ENCODE measurements at regions not wholly inside any gene's neighbourhood (a gene's known extent, or its start where the extent isn't known, plus 50 kb on each side); places are given as distances from the start of the nearest gene placed in this dataset.
"Not testable (repeated sequence)": the region's sequence is repeated elsewhere in the genome, so short reads cannot be mapped to it uniquely, and the experiment has no call there.

DNA sequence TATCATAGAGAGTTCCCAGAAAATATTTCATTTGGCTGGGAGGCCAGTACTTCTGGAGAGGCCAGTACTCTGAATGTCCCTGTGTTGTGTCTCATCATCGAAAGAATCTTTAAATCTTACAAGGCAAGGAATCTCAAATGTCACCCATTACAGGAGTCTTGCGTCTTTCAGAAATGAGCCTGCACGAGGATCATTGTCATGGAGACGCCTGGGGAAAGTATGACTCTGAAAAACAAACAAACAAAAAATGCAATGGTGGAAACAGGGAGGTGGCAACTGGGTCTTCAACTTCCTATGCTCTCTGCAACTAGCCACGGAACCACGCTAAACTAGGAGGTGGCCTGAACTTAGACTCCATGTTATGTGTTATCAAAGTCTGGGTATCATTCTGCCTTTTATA lies 804.6 kb downstream of the EPHA3 start:
- no peaks in the 10 kb centered on the region for H3K36me3 Mint-ChIP-seq
- no peak overlapping the region for H3K27ac Mint-ChIP-seq
- no peaks in the 10 kb centered on the region for H3K27me3 Mint-ChIP-seq
- no peaks in the 10 kb centered on the region for H3K9me3 Mint-ChIP-seq
- no peaks in the 10 kb centered on the region for H3K4me1 Mint-ChIP-seq
- H3K4me3 Mint-ChIP-seq = no peak overlapping the region

DNA sequence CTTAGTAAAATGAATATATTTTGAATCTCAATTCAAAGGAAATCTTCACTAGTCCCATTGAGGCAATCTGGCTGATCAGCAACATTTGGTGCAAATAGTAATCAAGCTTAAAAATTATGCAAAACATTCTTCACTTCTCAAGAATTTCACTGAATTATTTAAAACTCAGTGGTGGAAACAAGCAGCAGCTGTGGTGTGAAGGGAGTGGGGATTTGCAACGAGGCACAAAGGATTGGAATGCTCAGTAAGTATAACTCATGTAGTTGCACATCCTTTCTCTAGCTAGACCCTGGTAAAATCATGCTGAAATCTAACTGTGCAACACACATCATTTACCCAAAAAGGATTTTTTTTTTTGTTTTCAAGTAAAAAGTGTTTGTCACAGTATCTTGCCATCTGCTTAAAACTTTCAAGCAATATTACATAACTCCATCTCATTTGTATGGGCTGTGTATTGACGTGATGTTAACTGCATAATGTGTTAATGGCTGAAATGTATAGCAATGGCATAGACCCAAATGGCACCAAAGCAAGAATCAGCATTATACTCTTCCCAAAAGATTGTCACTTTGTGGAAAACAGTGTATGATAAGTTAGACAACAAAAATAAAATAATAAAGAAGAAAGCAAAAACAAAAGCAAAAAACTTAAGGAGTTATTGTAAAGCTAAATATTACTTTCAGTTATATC lies 816.6 kb downstream of the EPHA3 start:
- Mint-ChIP-seq H3K4me3 (no peak overlapping the region), H3K9me3 (peaks cover 5% of the 10 kb centered on the region), H3K36me3 (no peaks in the 10 kb centered on the region), H3K4me1 (no peaks in the 10 kb centered on the region), H3K27me3 (no peaks in the 10 kb centered on the region), H3K27ac (no peak overlapping the region)

DNA sequence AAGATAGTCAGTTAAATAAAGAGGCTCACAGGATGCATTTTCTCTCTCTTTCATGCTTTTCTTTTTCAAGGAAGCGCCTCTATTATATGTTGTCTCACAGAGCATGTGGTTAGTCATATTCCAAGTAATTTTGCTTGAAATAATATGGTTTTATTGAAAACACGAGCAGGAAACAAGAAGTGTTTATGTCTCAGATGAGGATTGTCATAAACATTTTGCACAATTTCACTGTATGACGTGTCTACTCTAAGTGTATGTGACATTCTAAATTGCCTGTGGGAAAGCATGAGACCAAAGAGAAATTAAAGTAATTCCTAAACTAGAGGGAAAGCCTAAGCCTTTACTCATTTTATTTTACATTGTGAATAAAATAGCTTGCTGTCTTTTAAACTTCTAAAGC lies 818.6 kb downstream of the EPHA3 start:
- Mint-ChIP-seq H3K4me3 (no peak overlapping the region), H3K27ac (no peak overlapping the region), H3K36me3 (no peaks in the 10 kb centered on the region), H3K27me3 (no peaks in the 10 kb centered on the region), H3K9me3 (peaks cover 3% of the 10 kb centered on the region), H3K4me1 (no peaks in the 10 kb centered on the region)

DNA sequence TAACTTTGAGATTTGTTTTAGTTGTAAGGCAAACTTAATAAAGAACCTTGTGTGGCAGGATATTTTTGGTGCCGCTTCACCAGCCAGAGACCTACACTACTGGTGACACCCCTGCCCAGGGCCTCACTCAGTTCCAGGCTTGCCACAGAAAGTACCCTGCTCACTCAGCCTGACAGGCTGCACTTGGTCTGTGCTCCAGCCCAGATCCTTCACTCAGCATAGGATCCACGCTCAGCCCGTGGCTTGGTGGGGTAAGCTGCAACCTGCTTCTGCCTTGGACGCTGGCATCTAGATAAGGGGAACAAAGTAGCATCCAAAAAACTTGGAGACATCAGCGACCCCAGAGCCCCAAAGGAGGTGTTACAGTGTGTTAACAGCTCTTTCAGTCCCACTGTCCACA lies 825.5 kb downstream of the EPHA3 start:
- Mint-ChIP-seq H3K27me3 (no peaks in the 10 kb centered on the region), H3K36me3 (no peaks in the 10 kb centered on the region), H3K4me3 (no peak overlapping the region), H3K9me3 (peaks cover 6% of the 10 kb centered on the region), H3K4me1 (no peaks in the 10 kb centered on the region), H3K27ac (no peak overlapping the region)

DNA sequence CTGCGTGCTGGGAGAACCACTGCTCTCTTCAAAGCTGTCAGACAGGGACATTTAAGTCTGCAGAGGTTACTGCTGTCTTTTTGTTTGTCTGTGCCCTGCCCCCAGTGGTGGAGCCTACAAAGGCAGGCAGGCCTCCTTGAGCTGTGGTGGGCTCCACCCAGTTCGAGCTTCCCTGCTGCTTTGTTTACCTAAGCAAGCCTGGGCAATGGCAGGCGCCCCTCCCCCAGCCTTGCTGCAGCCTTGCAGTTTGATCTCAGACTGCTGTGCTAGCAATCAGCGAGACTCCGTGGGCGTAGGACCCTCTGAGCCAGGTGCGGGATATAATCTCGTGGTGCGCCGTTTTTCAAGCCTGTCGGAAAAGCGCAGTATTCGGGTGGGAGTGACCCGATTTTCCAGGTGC lies 837.0 kb downstream of the EPHA3 start:
- H3K36me3 Mint-ChIP-seq, H3K4me3 Mint-ChIP-seq, H3K27me3 Mint-ChIP-seq, H3K27ac Mint-ChIP-seq, H3K4me1 Mint-ChIP-seq: not testable (repeated sequence)
- peaks cover 13% of the 10 kb centered on the region for H3K9me3 Mint-ChIP-seq

DNA sequence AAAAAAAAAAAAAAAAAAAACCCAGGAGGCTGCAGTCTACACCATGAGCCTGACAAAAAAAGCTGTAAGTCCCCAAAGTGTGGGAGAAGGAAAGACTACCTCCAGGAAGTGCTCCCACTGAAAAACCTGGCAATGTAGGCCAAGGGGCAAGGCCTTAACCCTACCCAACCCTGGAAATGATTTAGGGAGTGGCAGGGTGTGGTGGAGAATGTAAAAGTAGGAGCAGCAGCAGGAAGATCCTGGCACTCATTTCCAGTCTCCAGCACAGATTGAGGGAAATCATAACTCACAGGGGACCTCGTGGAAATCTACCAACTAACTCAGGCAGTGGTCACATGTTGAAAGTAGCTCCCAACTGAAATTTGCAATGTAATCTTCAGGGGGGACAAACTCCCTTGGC lies 839.5 kb downstream of the EPHA3 start:
- H3K36me3 Mint-ChIP-seq = no peaks in the 10 kb centered on the region
- H3K9me3 Mint-ChIP-seq = peaks cover 14% of the 10 kb centered on the region
- H3K4me1 Mint-ChIP-seq = no peaks in the 10 kb centered on the region
- no peak overlapping the region for H3K4me3 Mint-ChIP-seq
- H3K27ac Mint-ChIP-seq = no peak overlapping the region
- H3K27me3 Mint-ChIP-seq = no peaks in the 10 kb centered on the region

DNA sequence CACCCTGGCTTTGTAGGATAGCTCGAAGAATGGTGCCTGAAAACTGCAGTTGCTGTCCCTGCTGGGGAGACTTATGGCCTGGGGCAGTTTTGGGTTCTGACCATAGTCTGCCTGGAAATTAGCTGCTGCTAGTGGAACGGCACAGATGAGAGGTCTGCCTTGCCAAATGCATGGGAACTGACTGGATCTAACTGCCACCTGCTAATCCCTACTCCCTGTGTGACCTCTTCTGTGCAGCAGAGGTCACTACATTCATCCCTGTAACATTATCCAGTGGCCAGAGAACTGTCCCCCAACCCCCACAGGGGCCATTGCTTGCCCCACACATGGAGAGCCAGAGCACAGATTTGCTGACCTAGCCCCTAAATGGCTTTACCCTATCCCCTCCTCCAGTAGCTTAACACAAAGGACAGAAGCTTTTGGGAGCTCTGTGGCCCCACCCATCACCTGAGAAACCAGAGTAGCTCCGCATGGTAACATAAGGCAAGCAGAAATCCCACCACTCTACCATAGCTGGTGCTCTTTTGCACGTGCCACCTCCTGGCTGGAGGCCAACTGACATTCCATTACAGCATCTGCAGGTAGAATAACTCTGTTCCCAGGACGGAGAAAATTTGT lies 840.0 kb downstream of the EPHA3 start:
- H3K9me3 Mint-ChIP-seq = peaks cover 14% of the 10 kb centered on the region
- no peak overlapping the region for H3K4me3 Mint-ChIP-seq
- H3K27me3 Mint-ChIP-seq = no peaks in the 10 kb centered on the region
- H3K27ac Mint-ChIP-seq = no peak overlapping the region
- H3K4me1 Mint-ChIP-seq = no peaks in the 10 kb centered on the region
- H3K36me3 Mint-ChIP-seq = no peaks in the 10 kb centered on the region

DNA sequence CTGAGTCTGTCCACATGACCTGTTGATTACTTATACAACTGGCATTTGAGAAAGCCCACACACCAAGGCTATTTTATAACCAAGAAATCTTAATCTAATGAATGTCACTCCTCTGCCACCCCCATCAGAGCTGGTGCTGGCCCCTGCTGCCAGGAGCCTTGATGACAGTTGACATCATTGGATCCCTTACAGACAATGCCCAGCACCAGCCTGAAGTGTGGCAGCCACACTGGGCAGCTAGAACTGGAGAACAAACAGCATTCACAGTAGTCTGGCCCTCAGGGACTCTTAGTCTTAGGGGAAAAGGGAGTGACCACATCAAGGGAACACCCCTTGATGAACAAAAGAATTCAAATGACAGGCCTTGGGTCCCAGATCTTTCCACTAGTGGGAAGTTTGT lies 840.6 kb downstream of the EPHA3 start:
- Mint-ChIP-seq H3K4me3 (no peak overlapping the region), H3K9me3 (peaks cover 14% of the 10 kb centered on the region), H3K27me3 (no peaks in the 10 kb centered on the region), H3K36me3 (no peaks in the 10 kb centered on the region), H3K4me1 (no peaks in the 10 kb centered on the region), H3K27ac (no peak overlapping the region)

DNA sequence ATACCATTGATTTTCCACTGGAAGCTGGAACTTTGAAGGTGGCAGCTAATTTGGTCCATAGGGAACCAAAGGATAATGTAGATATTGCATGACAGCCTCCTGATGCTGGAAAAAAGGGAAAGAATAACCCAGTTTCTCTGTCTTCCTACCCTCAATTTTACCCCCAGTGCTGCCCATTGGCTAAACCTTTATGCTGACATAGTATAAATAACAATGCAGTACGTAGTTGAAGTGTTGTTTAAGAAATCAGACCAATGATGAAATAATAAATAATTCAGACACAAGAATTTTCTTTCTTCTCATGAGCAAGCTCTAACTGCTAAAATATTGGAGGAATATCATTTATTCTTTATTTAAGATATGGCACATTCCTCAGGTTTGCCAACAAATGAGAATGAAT lies 843.4 kb downstream of the EPHA3 start:
- H3K27me3 Mint-ChIP-seq = no peaks in the 10 kb centered on the region
- no peak overlapping the region for H3K27ac Mint-ChIP-seq
- peaks cover 11% of the 10 kb centered on the region for H3K9me3 Mint-ChIP-seq
- H3K36me3 Mint-ChIP-seq = no peaks in the 10 kb centered on the region
- H3K4me1 Mint-ChIP-seq = no peaks in the 10 kb centered on the region
- no peak overlapping the region for H3K4me3 Mint-ChIP-seq

DNA sequence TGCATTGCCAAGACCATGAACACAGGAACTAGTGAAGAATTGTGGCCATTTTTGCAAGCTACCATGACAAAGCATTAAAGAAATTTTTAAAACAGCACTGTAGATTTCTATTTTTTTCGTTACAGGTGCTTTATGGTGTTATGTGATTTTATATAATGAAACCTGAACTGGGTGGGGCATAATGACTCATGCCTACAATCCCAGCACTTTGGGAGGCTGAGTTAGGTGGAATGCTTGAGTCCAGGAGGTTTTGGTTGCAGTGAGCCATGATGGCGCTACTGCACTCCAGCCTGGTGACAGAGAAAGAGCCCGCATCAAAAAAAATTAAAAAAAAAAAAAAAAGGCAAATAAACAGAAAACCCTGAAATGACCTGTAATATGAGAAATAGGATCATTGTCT lies 846.7 kb downstream of the EPHA3 start:
- Mint-ChIP-seq H3K9me3 (peaks cover 6% of the 10 kb centered on the region), H3K36me3 (no peaks in the 10 kb centered on the region), H3K27me3 (no peaks in the 10 kb centered on the region)

DNA sequence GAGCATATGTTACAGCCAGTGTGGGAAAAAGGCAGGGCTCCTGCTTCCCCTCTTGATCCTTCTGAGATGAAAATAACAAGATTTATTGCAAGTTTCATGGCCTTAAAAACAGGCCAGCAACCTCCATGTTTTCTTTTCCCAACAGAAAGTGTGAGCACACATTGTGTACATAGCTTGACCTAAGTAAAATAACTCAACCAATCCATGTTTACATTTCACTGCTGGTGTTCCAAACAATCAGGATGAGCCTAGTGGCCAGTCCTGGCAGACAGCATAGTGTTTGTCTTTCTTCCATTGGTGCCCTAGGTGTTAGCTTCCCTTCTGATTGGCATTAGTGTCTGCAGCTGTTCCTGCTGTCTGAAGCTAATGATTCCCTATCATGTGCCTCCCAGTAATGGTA lies 847.7 kb downstream of the EPHA3 start:
- H3K4me1 Mint-ChIP-seq = no peaks in the 10 kb centered on the region

More for the DNA sequence above, 846.7 kb downstream of the EPHA3 start:
- Mint-ChIP-seq H3K4me1 (no peaks in the 10 kb centered on the region), H3K27ac (no peak overlapping the region), H3K4me3 (no peak overlapping the region)

DNA sequence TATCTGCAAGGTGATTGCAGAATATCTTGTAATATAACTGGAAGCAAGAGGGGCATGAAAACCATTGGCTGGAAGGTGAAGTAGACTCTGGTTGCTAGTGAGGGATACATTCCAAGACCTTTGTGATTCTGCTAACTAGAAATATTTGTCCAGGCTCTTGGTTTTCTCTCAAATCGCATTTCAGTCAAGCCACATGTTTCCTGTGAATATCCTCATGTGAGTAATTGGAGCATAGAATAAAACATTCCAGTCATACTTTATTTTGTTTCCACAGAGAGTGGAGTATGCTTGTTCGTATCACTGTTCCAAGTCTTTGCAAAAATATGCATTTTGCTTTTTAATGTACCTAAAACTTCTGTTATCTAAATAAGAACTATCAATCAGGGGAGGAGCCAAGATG lies 850.0 kb downstream of the EPHA3 start:
- H3K36me3 Mint-ChIP-seq = no peaks in the 10 kb centered on the region
- H3K27ac Mint-ChIP-seq = no peak overlapping the region
- no peak overlapping the region for H3K4me3 Mint-ChIP-seq
- H3K4me1 Mint-ChIP-seq = no peaks in the 10 kb centered on the region
- H3K9me3 Mint-ChIP-seq = no peaks in the 10 kb centered on the region
- H3K27me3 Mint-ChIP-seq = no peaks in the 10 kb centered on the region

More for the DNA sequence above, 847.7 kb downstream of the EPHA3 start:
- H3K9me3 Mint-ChIP-seq = peaks cover 6% of the 10 kb centered on the region
- no peaks in the 10 kb centered on the region for H3K36me3 Mint-ChIP-seq
- no peak overlapping the region for H3K27ac Mint-ChIP-seq
- H3K4me3 Mint-ChIP-seq = no peak overlapping the region
- H3K27me3 Mint-ChIP-seq = no peaks in the 10 kb centered on the region

DNA sequence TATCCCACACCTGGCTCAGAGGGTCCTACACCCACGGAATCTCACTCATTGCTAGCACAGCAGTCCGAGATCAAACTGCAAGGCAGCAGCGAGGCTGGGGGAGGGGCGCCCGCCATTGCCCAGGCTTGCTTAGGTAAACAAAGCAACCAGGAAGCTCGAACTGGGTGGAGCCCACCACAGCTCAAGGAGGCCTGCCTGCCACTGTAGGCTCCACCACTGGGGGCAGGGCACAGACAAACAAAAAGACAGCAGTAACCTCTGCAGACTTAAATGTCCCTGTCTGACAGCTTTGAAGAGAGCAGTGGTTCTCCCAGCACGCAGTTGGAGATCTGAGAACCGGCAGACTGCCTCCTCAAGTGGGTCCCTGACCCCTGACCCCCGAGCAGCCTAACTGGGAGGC lies 850.7 kb downstream of the EPHA3 start:
- H3K36me3 Mint-ChIP-seq, H3K9me3 Mint-ChIP-seq, H3K27me3 Mint-ChIP-seq, H3K4me1 Mint-ChIP-seq, H3K4me3 Mint-ChIP-seq, H3K27ac Mint-ChIP-seq: not testable (repeated sequence)

DNA sequence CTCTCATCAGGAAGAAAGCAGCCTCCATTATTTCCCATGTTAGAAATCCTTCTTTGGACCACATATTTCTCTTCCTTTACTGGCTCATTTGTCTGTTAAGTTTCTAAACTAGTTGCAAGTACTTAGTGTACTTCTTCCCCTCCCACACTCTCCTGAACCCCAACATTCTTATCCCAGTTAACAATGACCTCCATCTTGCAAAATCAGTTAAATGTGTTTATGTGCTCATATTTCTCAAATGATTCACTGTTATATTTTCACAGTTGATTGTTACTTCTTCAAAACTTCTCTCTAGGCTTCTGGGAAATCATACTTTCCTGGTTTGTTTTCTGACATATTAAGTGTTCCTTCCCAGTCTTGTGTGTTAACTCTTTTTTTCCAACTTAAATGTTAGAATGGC lies 856.9 kb downstream of the EPHA3 start:
- H3K9me3 Mint-ChIP-seq = peaks cover 16% of the 10 kb centered on the region
- H3K27ac Mint-ChIP-seq = no peak overlapping the region
- H3K27me3 Mint-ChIP-seq = no peaks in the 10 kb centered on the region
- H3K4me3 Mint-ChIP-seq = no peak overlapping the region
- H3K4me1 Mint-ChIP-seq = no peaks in the 10 kb centered on the region
- no peaks in the 10 kb centered on the region for H3K36me3 Mint-ChIP-seq

DNA sequence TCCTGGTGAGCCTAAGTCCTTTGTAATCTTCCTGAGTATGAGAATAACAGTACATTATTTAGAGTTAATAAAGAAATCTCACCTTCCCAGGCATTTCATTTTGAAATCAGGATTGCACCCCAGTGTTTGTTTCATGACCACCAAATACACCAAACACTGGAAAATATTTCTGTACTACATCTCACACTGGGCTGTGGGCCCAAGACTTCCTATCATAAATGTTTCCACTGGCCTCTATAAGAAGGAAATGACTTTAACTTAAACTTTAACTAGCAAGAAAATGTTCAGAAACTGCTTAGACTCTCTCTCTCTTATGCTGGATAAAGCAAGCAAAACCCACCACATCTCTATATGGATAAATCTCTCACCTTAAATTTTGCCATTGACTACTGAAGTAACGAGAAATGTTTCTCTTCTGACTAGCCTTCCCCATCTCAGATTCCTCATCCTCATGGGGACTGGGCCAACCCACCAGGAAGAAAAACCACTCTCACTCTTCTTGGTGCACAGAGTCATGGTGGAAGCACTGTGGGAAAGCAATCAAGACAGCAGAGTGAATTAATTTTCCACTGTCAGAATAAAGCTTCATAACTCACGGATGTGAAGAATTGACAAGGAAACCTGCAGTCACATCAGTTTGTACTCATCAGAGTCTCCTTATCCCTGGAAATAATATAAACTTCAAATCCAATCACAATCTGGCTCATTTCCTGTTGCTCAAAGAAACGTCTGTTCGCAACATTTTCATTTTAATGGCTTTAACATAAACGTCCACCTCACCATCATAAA lies 859.6 kb downstream of the EPHA3 start:
- Mint-ChIP-seq H3K4me3 (no peak overlapping the region), H3K36me3 (no peaks in the 10 kb centered on the region), H3K9me3 (peaks cover 16% of the 10 kb centered on the region), H3K4me1 (no peaks in the 10 kb centered on the region), H3K27me3 (no peaks in the 10 kb centered on the region), H3K27ac (no peak overlapping the region)

DNA sequence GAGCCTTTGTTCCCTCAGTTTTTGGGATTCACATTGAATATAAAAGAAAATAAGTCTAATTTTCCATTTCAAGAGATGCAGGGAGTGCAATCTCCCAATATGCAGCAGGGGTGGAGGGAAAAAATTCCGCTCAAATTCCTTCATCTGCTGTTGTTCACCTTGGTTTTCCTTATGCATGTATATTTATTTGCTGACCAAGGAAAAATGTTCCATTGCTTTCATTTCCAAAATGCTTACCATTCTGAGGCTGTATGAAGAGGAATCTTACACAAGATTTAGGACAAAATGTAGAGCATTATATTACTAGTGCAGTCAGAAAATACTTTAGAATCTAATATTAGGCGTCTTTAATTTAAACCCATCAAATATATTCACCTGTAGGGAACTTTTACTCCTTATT lies 863.9 kb downstream of the EPHA3 start:
- peaks cover 8% of the 10 kb centered on the region for H3K9me3 Mint-ChIP-seq
- no peak overlapping the region for H3K4me3 Mint-ChIP-seq
- no peak overlapping the region for H3K27ac Mint-ChIP-seq
- H3K27me3 Mint-ChIP-seq = no peaks in the 10 kb centered on the region
- no peaks in the 10 kb centered on the region for H3K36me3 Mint-ChIP-seq
- no peaks in the 10 kb centered on the region for H3K4me1 Mint-ChIP-seq
